ENCODE measurements at regions not wholly inside any gene's neighbourhood (a gene's known extent, or its start where the extent isn't known, plus 50 kb on each side); places are given as distances from the start of the nearest gene placed in this dataset.

- Mint-ChIP-seq H3K4me1 (peaks cover 15% of the 10 kb centered on the region), H3K9me3 (no peaks in the 10 kb centered on the region)
- TF ChIP-seq CTCF (IDR thresholded peaks at IDR 0.05; ENCODE audit: unreplicated experiment in 3 of 3), result no peak
Observed at GRCh38 chr1:67534627-67535065, 104.4 kb upstream of the SERBP1 start.

GRCh38 chr1:67535474-67535873, 105.3 kb upstream of the SERBP1 start:
- Mint-ChIP-seq H3K36me3 (ENCODE audit: low read depth) (no peaks in the 10 kb centered on the region), H3K27me3 (ENCODE audit: low read depth) (no peaks in the 10 kb centered on the region), H3K9me3 (no peaks in the 10 kb centered on the region), H3K27ac (peak overlapping the region; percentile 53 to 67 (median 66)), H3K4me1 (peaks cover 21% of the 10 kb centered on the region), H3K4me3 (peak overlapping the region in 1 of 3 experiments; percentile 26)
- TF ChIP-seq CTCF (IDR thresholded peaks at IDR 0.05; ENCODE audit: unreplicated experiment in 3 of 3), result peak; percentile 90 to 95 (median 94)

More at GRCh38 chr1:67534627-67535065, 104.4 kb upstream of the SERBP1 start:
- Mint-ChIP-seq H3K4me3 (no peak overlapping the region), H3K27me3 (ENCODE audit: low read depth) (no peaks in the 10 kb centered on the region), H3K27ac (peak overlapping the region; percentile 24 to 74 (median 66)), H3K36me3 (ENCODE audit: low read depth) (no peaks in the 10 kb centered on the region)

- Mint-ChIP-seq H3K36me3 (ENCODE audit: low read depth) (no peaks in the 10 kb centered on the region), H3K9me3 (no peaks in the 10 kb centered on the region), H3K4me3 (no peak overlapping the region), H3K27ac (peak overlapping the region in 1 of 3 experiments; percentile 18), H3K4me1 (peaks cover 22% of the 10 kb centered on the region), H3K27me3 (ENCODE audit: low read depth) (no peaks in the 10 kb centered on the region)
- no peak for TF ChIP-seq CTCF (IDR thresholded peaks at IDR 0.05; ENCODE audit: unreplicated experiment in 3 of 3)
Observed at GRCh38 chr1:67536957-67537666, 106.9 kb upstream of the SERBP1 start.

GRCh38 chr1:67537667-67538018, 107.4 kb upstream of the SERBP1 start:
- no peak overlapping the region for H3K4me3 Mint-ChIP-seq
- H3K27ac Mint-ChIP-seq, result peak overlapping the region in 1 of 3 experiments; percentile 18
- no peaks in the 10 kb centered on the region for H3K36me3 Mint-ChIP-seq (ENCODE audit: low read depth)
- no peaks in the 10 kb centered on the region for H3K27me3 Mint-ChIP-seq (ENCODE audit: low read depth)
- H3K9me3 Mint-ChIP-seq, result no peaks in the 10 kb centered on the region
- peaks cover 22% of the 10 kb centered on the region for H3K4me1 Mint-ChIP-seq
- TF ChIP-seq CTCF (IDR thresholded peaks at IDR 0.05; ENCODE audit: unreplicated experiment in 3 of 3), result no peak

GRCh38 chr1:67540025-67540732, 110.0 kb upstream of the SERBP1 start:
- Mint-ChIP-seq H3K4me1 (peaks cover 13% of the 10 kb centered on the region), H3K4me3 (no peak overlapping the region), H3K27ac (peak overlapping the region in 2 of 3 experiments; percentile 18 to 29), H3K27me3 (ENCODE audit: low read depth) (no peaks in the 10 kb centered on the region), H3K36me3 (ENCODE audit: low read depth) (no peaks in the 10 kb centered on the region), H3K9me3 (no peaks in the 10 kb centered on the region)
- no peak for TF ChIP-seq CTCF (IDR thresholded peaks at IDR 0.05; ENCODE audit: unreplicated experiment in 3 of 3)
